ENCODE measurements at regions not wholly inside any gene's neighbourhood (a gene's known extent, or its start where the extent isn't known, plus 50 kb on each side); places are given as distances from the start of the nearest gene placed in this dataset.

DNA sequence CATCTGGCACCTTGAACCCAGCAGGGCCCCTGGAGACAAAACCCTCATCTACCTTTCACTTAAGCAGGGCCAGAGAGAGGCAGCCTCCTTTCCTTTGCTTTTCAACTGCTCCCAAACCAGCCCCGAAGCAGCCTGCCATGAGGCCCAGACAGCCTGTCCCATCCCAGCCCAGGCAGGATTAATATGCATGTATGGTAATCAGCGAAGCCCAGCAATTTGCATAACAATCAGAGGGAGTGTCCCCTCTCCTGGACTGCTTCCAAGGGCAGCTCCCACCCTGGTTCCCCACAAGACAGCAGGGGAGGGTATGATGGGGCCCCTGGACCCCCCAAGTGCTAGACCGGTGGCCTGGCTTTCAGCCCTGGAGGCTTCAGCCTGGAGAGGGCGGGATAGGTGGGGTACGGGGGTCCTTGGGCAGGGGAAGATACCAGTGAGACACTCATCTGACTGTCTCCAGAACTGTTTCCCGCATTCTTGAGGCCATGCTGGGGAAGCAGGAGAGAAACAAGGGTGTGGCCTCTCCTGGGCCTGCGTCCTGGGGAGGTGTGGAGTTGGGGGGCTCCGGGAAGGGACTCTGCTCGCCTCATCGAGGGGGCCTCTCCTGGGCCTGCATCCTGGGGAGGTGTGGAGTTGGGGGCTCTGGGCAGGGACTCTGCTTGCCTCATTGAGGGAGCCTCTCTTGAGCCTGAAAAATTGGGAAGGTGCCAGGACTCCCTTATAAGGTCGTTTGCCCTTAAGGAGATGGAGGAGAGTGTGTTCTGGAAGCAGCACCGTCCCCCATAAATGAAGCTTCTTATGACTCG is 93.2 kb upstream of the PRR5 start:
- Histone ChIP-seq H2AFZ (ENCODE audit: low read length) (no peak overlapping the region), H3K4me1 (ENCODE audit: insufficient read depth, low read length, poor library complexity, severe bottlenecking) (no peaks in the 10 kb centered on the region), H3F3A (ENCODE audit: low read depth) (no peaks in the 10 kb centered on the region), H3K36me3 (ENCODE audit: insufficient read depth, low read length) (no peaks in the 10 kb centered on the region), H3K9me3 (ENCODE audit: insufficient read depth, low read depth, low read length) (peaks cover 6% of the 10 kb centered on the region; the same call in 1 of the 2 replicates), H3K9me2 (replicated peaks; ENCODE audit: low read depth, low read length) (no peaks in the 10 kb centered on the region), H3K4me3 (ENCODE audit: low read length, poor library complexity, severe bottlenecking) (no peak overlapping the region), H3K9ac (ENCODE audit: low read depth, low read length, poor library complexity, severe bottlenecking) (no peak overlapping the region), H3K27me3 (ENCODE audit: insufficient read depth, low read length, poor library complexity, severe bottlenecking) (no peaks in the 10 kb centered on the region), H3K79me2 (ENCODE audit: insufficient read depth, low read length) (no peaks in the 10 kb centered on the region), H3K4me2 (ENCODE audit: low read depth, low read length, poor library complexity, severe bottlenecking) (no peak overlapping the region), H4K20me1 (ENCODE audit: insufficient read depth, low read length, poor library complexity, severe bottlenecking) (no peaks in the 10 kb centered on the region)
- TF ChIP-seq EZH2phosphoT487 (IDR thresholded peaks at IDR 0.05; ENCODE audit: borderline replicate concordance) = no peak
- TF ChIP-seq, protein P1, sequence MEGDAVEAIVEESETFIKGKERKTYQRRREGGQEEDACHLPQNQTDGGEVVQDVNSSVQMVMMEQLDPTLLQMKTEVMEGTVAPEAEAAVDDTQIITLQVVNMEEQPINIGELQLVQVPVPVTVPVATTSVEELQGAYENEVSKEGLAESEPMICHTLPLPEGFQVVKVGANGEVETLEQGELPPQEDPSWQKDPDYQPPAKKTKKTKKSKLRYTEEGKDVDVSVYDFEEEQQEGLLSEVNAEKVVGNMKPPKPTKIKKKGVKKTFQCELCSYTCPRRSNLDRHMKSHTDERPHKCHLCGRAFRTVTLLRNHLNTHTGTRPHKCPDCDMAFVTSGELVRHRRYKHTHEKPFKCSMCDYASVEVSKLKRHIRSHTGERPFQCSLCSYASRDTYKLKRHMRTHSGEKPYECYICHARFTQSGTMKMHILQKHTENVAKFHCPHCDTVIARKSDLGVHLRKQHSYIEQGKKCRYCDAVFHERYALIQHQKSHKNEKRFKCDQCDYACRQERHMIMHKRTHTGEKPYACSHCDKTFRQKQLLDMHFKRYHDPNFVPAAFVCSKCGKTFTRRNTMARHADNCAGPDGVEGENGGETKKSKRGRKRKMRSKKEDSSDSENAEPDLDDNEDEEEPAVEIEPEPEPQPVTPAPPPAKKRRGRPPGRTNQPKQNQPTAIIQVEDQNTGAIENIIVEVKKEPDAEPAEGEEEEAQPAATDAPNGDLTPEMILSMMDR (conservative IDR thresholded peaks at IDR 0.05; ENCODE audit: low read length) = no peak

GRCh38 chr22:44606126-44606525 is 95.9 kb upstream of the PRR5 start:
- no peaks in the 10 kb centered on the region for H4K20me1 ChIP-seq (ENCODE audit: insufficient read depth, low read length, poor library complexity, severe bottlenecking)
- no peak overlapping the region for H3K9ac ChIP-seq (ENCODE audit: low read depth, low read length, poor library complexity, severe bottlenecking)
- TF ChIP-seq, protein P1 (conservative IDR thresholded peaks at IDR 0.05; ENCODE audit: low read length) = no peak
- TF ChIP-seq EZH2phosphoT487 (IDR thresholded peaks at IDR 0.05; ENCODE audit: borderline replicate concordance) = no peak
- no peak overlapping the region for H3K4me2 ChIP-seq (ENCODE audit: low read depth, low read length, poor library complexity, severe bottlenecking)
- H3K79me2 ChIP-seq (ENCODE audit: insufficient read depth, low read length) = no peaks in the 10 kb centered on the region
- no peaks in the 10 kb centered on the region for H3K9me2 ChIP-seq (replicated peaks; ENCODE audit: low read depth, low read length)
- no peak overlapping the region for H2AFZ ChIP-seq (ENCODE audit: low read length)
- no peaks in the 10 kb centered on the region for H3K36me3 ChIP-seq (ENCODE audit: insufficient read depth, low read length)
- H3K9me3 ChIP-seq (ENCODE audit: insufficient read depth, low read depth, low read length) = no peaks in the 10 kb centered on the region
- H3K27me3 ChIP-seq (ENCODE audit: insufficient read depth, low read length, poor library complexity, severe bottlenecking) = no peaks in the 10 kb centered on the region
- no peaks in the 10 kb centered on the region for H3F3A ChIP-seq (ENCODE audit: low read depth)
- no peaks in the 10 kb centered on the region for H3K4me1 ChIP-seq (ENCODE audit: insufficient read depth, low read length, poor library complexity, severe bottlenecking)
- H3K4me3 ChIP-seq (ENCODE audit: low read length, poor library complexity, severe bottlenecking) = no peak overlapping the region

- H3K36me3 ChIP-seq (ENCODE audit: insufficient read depth, low read length) = no peaks in the 10 kb centered on the region
- no peaks in the 10 kb centered on the region for H4K20me1 ChIP-seq (ENCODE audit: insufficient read depth, low read length, poor library complexity, severe bottlenecking)
- H3K4me1 ChIP-seq (ENCODE audit: insufficient read depth, low read length, poor library complexity, severe bottlenecking) = no peaks in the 10 kb centered on the region
- H3K79me2 ChIP-seq (ENCODE audit: insufficient read depth, low read length) = no peaks in the 10 kb centered on the region
- no peak overlapping the region for H2AFZ ChIP-seq (ENCODE audit: low read length)
- no peak overlapping the region for H3K4me2 ChIP-seq (ENCODE audit: low read depth, low read length, poor library complexity, severe bottlenecking)
- TF ChIP-seq, protein P1 (conservative IDR thresholded peaks at IDR 0.05; ENCODE audit: low read length) = no peak
- TF ChIP-seq EZH2phosphoT487 (IDR thresholded peaks at IDR 0.05; ENCODE audit: borderline replicate concordance) = no peak
- no peaks in the 10 kb centered on the region for H3K9me3 ChIP-seq (ENCODE audit: insufficient read depth, low read depth, low read length)
- H3K9me2 ChIP-seq (replicated peaks; ENCODE audit: low read depth, low read length) = no peaks in the 10 kb centered on the region
- no peaks in the 10 kb centered on the region for H3K27me3 ChIP-seq (ENCODE audit: insufficient read depth, low read length, poor library complexity, severe bottlenecking)
- no peak overlapping the region for H3K9ac ChIP-seq (ENCODE audit: low read depth, low read length, poor library complexity, severe bottlenecking)
- H3F3A ChIP-seq (ENCODE audit: low read depth) = no peaks in the 10 kb centered on the region
- H3K4me3 ChIP-seq (ENCODE audit: low read length, poor library complexity, severe bottlenecking) = no peak overlapping the region
Observed at GRCh38 chr22:44605486-44605885, 96.5 kb upstream of the PRR5 start.

All from Loucy (cell line).